ENCODE measurements at regions not wholly inside any gene's neighbourhood (a gene's known extent, or its start where the extent isn't known, plus 50 kb on each side); places are given as distances from the start of the nearest gene placed in this dataset.

- 83 to 86% methylated on average over 4 of the region's 4 CpGs for WGBS, 2 donors
Observed at GRCh38 chr9:87271696-87272477, 225.8 kb upstream of the DAPK1 start.

GRCh38 chr9:87275047-87275725 is 222.5 kb upstream of the DAPK1 start:
- H3K36me3 ChIP-seq, result no peaks in the 10 kb centered on the region
- intact Hi-C loops (cut with DNase I), result no loop called here
- DNase-seq, result no peak
- no peak for TF ChIP-seq CTCF (IDR thresholded peaks at IDR 0.05)
- no peak overlapping the region for H3K4me3 ChIP-seq
- H3K27ac ChIP-seq, result no peak overlapping the region
- H3K4me1 ChIP-seq, result peaks cover 0 to 17% (median 7%) of the 10 kb centered on the region in 9 donors
- no peaks in the 10 kb centered on the region for H3K9me3 ChIP-seq
- no peak for ATAC-seq
- WGBS, 2 donors, result 73 to 75% methylated on average over 9 of the region's 9 CpGs
- H3K27me3 ChIP-seq, result no peaks in the 10 kb centered on the region

More at GRCh38 chr9:87271696-87272477, 225.8 kb upstream of the DAPK1 start:
- Histone ChIP-seq H3K36me3 (no peaks in the 10 kb centered on the region), H3K9me3 (no peaks in the 10 kb centered on the region), H3K27ac (no peak overlapping the region), H3K27me3 (peaks cover 0 to 3% (median 0%) of the 10 kb centered on the region in 7 donors), H3K4me3 (no peak overlapping the region), H3K4me1 (peaks cover 0 to 38% (median 22%) of the 10 kb centered on the region in 9 donors)
- TF ChIP-seq CTCF (IDR thresholded peaks at IDR 0.05), result no peak
- ATAC-seq, result no peak
- DNase-seq, result no peak
- intact Hi-C loops (cut with DNase I), result no loop called here

GRCh38 chr9:87276327-87276841 is 221.3 kb upstream of the DAPK1 start:
- H3K9me3 ChIP-seq, result no peaks in the 10 kb centered on the region
- ATAC-seq (peak in 1 of 8 donors; percentile 31), DNase-seq (no peak)
- H3K27ac ChIP-seq, result peak overlapping the region in 3 of 10 donors; percentile 4 to 46 (median 32)
- TF ChIP-seq CTCF (IDR thresholded peaks at IDR 0.05), result no peak
- H3K4me3 ChIP-seq, result no peak overlapping the region
- no peaks in the 10 kb centered on the region for H3K36me3 ChIP-seq
- no peaks in the 10 kb centered on the region for H3K27me3 ChIP-seq
- H3K4me1 ChIP-seq, result peaks cover 0 to 5% (median 0%) of the 10 kb centered on the region in 9 donors
- intact Hi-C loops (cut with DNase I), result no loop called here
- 86 to 95% methylated on average over 8 of the region's 8 CpGs for whole genome bisulfite sequencing, 2 donors

GRCh38 chr9:87276851-87277261 is 220.8 kb upstream of the DAPK1 start:
- 75 to 80% methylated on average over 3 of the region's 3 CpGs for WGBS, 2 donors
- DNase-seq, result no peak
- H3K9me3 ChIP-seq, result no peaks in the 10 kb centered on the region
- peak overlapping the region in 3 of 10 donors; percentile 4 to 46 (median 32) for H3K27ac ChIP-seq
- intact Hi-C loops (cut with DNase I), result no loop called here
- H3K4me1 ChIP-seq, result peaks cover 0 to 5% (median 0%) of the 10 kb centered on the region in 9 donors
- no peak overlapping the region for H3K4me3 ChIP-seq
- TF ChIP-seq CTCF (IDR thresholded peaks at IDR 0.05), result no peak
- ATAC-seq, result no peak
- no peaks in the 10 kb centered on the region for H3K27me3 ChIP-seq
- H3K36me3 ChIP-seq, result no peaks in the 10 kb centered on the region
